CD4-positive, alpha-beta T cell (primary cell): ENCODE measurements at regions not wholly inside any gene's neighbourhood (a gene's known extent, or its start where the extent isn't known, plus 50 kb on each side); places are given as distances from the start of the nearest gene placed in this dataset.

Experiments
- ATAC-seq: fragments of 200-7000 bp; cut with Tn5 transposase; one replicate; pipeline ENCODE4 v1.10.0; 2022; ENCODE audit warnings: mild to moderate bottlenecking; ENCODE audit not compliant: poor library complexity
- CTCF ChIA-PET: fragments of 350-600 bp; sonication (Branson Sonifier 250); formaldehyde crosslinking; loops from one replicate; lab custom pipeline; 2021; ENCODE audit warnings: antibody characterized with exemption, inconsistent platforms; lab: Charles Lee
- POLR2A ChIA-PET: fragments of 350-600 bp; sonication (Branson Sonifier 250); formaldehyde crosslinking; loops from one replicate; lab custom pipeline; 2021; ENCODE audit warnings: antibody characterized with exemption, inconsistent platforms; lab: Charles Lee
- DNase-seq, 14 experiments: peaks; one replicate each; pipeline ENCODE4 v3.0.0-alpha.2; 2013 to 2020; ENCODE audit warnings: mixed read lengths in 2 of 14
- H3K27ac ChIP-seq, 2 donors: one replicate each; pipeline versions ENCODE4 v1.5.1 to v1.7.0; 2013; ENCODE audit warnings: low read length in 2 of 2, low read depth in 1 of 2, mild to moderate bottlenecking in 1 of 2
- H3K27me3 ChIP-seq, 2 experiments: 1 replicate in 1 of 2; 2 replicates in 1 of 2; pipeline versions ENCODE4 v1.6.1 to v1.7.0; 2013; ENCODE audit warnings: low read length in 2 of 2, control low read depth in 1 of 2, mild to moderate bottlenecking in 1 of 2, moderate library complexity in 1 of 2; ENCODE audit not compliant: insufficient read depth in 2 of 2, control insufficient read depth in 1 of 2
- H3K36me3 ChIP-seq: one replicate; pipeline ENCODE4 v1.6.1; 2013; ENCODE audit warnings: low read length, control low read depth; ENCODE audit not compliant: insufficient read depth
- H3K4me1 ChIP-seq: one replicate; pipeline ENCODE4 v1.6.1; 2013; ENCODE audit warnings: low read length, control low read depth; ENCODE audit not compliant: insufficient read depth
- H3K4me3 ChIP-seq: one replicate; pipeline ENCODE4 v1.5.1; 2013; ENCODE audit warnings: mild to moderate bottlenecking, low read length, moderate library complexity
- H3K9me3 ChIP-seq, 2 experiments: 1 replicate in 1 of 2; 2 replicates in 1 of 2; pipeline versions ENCODE4 v1.6.1 to v1.7.0; 2013; ENCODE audit warnings: low read length in 2 of 2, mild to moderate bottlenecking in 2 of 2, control low read depth in 1 of 2, moderate library complexity in 1 of 2; ENCODE audit not compliant: control insufficient read depth in 1 of 2, insufficient read depth in 1 of 2
- H3K27ac Mint-ChIP-seq: one replicate; pipeline ENCODE4 v1.8.0; 2020; ENCODE audit warnings: mixed read lengths
- H3K27me3 Mint-ChIP-seq: one replicate; pipeline ENCODE4 v1.8.0; 2021; ENCODE audit warnings: mixed read lengths
- H3K36me3 Mint-ChIP-seq: one replicate; pipeline ENCODE4 v1.8.0; 2021; ENCODE audit warnings: low read depth, mixed read lengths
- H3K4me1 Mint-ChIP-seq: one replicate; pipeline ENCODE4 v1.8.0; 2021; ENCODE audit warnings: low read depth, mixed read lengths
- H3K4me3 Mint-ChIP-seq: one replicate; pipeline ENCODE4 v1.8.0; 2020; ENCODE audit warnings: mild to moderate bottlenecking, mixed read lengths
- H3K9me3 Mint-ChIP-seq: one replicate; pipeline ENCODE4 v1.8.0; 2020; ENCODE audit warnings: mixed read lengths
- CTCF ChIP-seq: fragments of 200-600 bp; IDR thresholded peaks from one replicate; pipeline ENCODE4 v1.8.0; 2022; ENCODE audit warnings: antibody characterized with exemption, mild to moderate bottlenecking
- intact Hi-C, 2 experiments: fragments of 100-400 bp; cut with DNase I in 1 of 2; cut with micrococcal nuclease in 1 of 2; formaldehyde crosslinking; loops; one replicate each; pipeline versions ENCODE4 v1.15.1 to v1.9.0; 2023 to 2025; cut with DNase I, micrococcal nuclease

- H3K36me3 ChIP-seq, result no peaks in the 10 kb centered on the region
- H3K4me3 ChIP-seq, result no peak overlapping the region
- ChIA-PET POLR2A (no interaction called here), CTCF (no interaction called here)
- Mint-ChIP-seq H3K27me3 (no peaks in the 10 kb centered on the region), H3K4me3 (no peak overlapping the region), H3K9me3 (peaks cover 8% of the 10 kb centered on the region), H3K4me1 (no peaks in the 10 kb centered on the region), H3K36me3 (no peaks in the 10 kb centered on the region), H3K27ac (no peak overlapping the region)
- H3K27ac ChIP-seq, result no peak overlapping the region
- peaks cover 4 to 7% of the 10 kb centered on the region in 2 experiments for H3K9me3 ChIP-seq
- no peak for TF ChIP-seq CTCF
- intact Hi-C loops, result no loop called here
- H3K27me3 ChIP-seq, result peaks cover 0 to 4% of the 10 kb centered on the region in 2 experiments
- H3K4me1 ChIP-seq, result no peaks in the 10 kb centered on the region
- ATAC-seq (no peak), DNase-seq (no peak)
Observed at GRCh38 chr5:15085671-15086070, 214.1 kb upstream of the ANKH start.

- H3K27ac Mint-ChIP-seq, result no peak overlapping the region
- CTCF ChIA-PET, result no interaction called here
- H3K36me3 Mint-ChIP-seq, result no peaks in the 10 kb centered on the region
- ATAC-seq (no peak), DNase-seq (no peak)
- peaks cover 7% of the 10 kb centered on the region for H3K9me3 Mint-ChIP-seq
- no peak overlapping the region for H3K4me3 Mint-ChIP-seq
- no peak overlapping the region for H3K27ac ChIP-seq
- no peak overlapping the region for H3K4me3 ChIP-seq
- H3K4me1 ChIP-seq, result no peaks in the 10 kb centered on the region
- TF ChIP-seq CTCF, result no peak
- POLR2A ChIA-PET, result no interaction called here
- H3K27me3 ChIP-seq, result no peaks in the 10 kb centered on the region
- peaks cover 1 to 5% of the 10 kb centered on the region in 2 experiments for H3K9me3 ChIP-seq
- H3K4me1 Mint-ChIP-seq, result no peaks in the 10 kb centered on the region
- H3K27me3 Mint-ChIP-seq, result no peaks in the 10 kb centered on the region
- no peaks in the 10 kb centered on the region for H3K36me3 ChIP-seq
- intact Hi-C loops, result no loop called here
Observed at GRCh38 chr5:15082096-15082495, 210.5 kb upstream of the ANKH start.

GRCh38 chr5:15080219-15080618, 208.6 kb upstream of the ANKH start:
- Histone ChIP-seq H3K27me3 (no peaks in the 10 kb centered on the region), H3K36me3 (no peaks in the 10 kb centered on the region), H3K4me1 (no peaks in the 10 kb centered on the region), H3K9me3 (peaks cover 0 to 5% of the 10 kb centered on the region in 2 experiments), H3K27ac (no peak overlapping the region), H3K4me3 (no peak overlapping the region)
- Mint-ChIP-seq H3K27me3 (peaks cover 6% of the 10 kb centered on the region), H3K4me3 (no peak overlapping the region), H3K4me1 (no peaks in the 10 kb centered on the region), H3K36me3 (no peaks in the 10 kb centered on the region), H3K27ac (no peak overlapping the region), H3K9me3 (peaks cover 7% of the 10 kb centered on the region)
- intact Hi-C loops, result no loop called here
- ChIA-PET POLR2A (no interaction called here), CTCF (no interaction called here)
- DNase-seq, result no peak
- ATAC-seq, result no peak
- no peak for TF ChIP-seq CTCF
